Stimulated activated naive B cell treated with anti-CD40 and anti-IgM and Interleukin-4, amounts not matched to agents 10 μg/mL and 1 μg/mL and 100 μg/mL, for 72 hours (primary cell): ENCODE measurements at regions not wholly inside any gene's neighbourhood (a gene's known extent, or its start where the extent isn't known, plus 50 kb on each side); places are given as distances from the start of the nearest gene placed in this dataset.

Experiments used
- ATAC-seq, 2 donors: fragments of 150-1000 bp; cut with Tn5 transposase; replicated peaks; 2 replicates each; pipeline ENCODE4 v1.10.0; 2021; ENCODE audit warnings: moderate library complexity in 1 of 2
- DNase-seq: peaks from one replicate; pipeline ENCODE4 v3.0.0; 2021
- H3K27ac Mint-ChIP-seq: one replicate; pipeline ENCODE4 v1.8.0; 2022; ENCODE audit warnings: mild to moderate bottlenecking, mixed read lengths
- H3K27me3 Mint-ChIP-seq, 2 donors: one replicate each; pipeline ENCODE4 v1.8.0; 2022; ENCODE audit warnings: mixed read lengths in 2 of 2
- H3K36me3 Mint-ChIP-seq, 2 donors: one replicate each; pipeline ENCODE4 v1.8.0; 2022; ENCODE audit warnings: mixed read lengths in 2 of 2, mild to moderate bottlenecking in 1 of 2
- H3K4me1 Mint-ChIP-seq, 2 donors: one replicate each; pipeline ENCODE4 v1.8.0; 2022; ENCODE audit warnings: mixed read lengths in 2 of 2, mild to moderate bottlenecking in 1 of 2
- H3K4me3 Mint-ChIP-seq, 2 donors: one replicate each; pipeline ENCODE4 v1.8.0; 2022; ENCODE audit warnings: mild to moderate bottlenecking in 2 of 2, mixed read lengths in 2 of 2, moderate library complexity in 1 of 2
- H3K9me3 Mint-ChIP-seq, 2 donors: one replicate each; pipeline ENCODE4 v1.8.0; 2022; ENCODE audit warnings: mixed read lengths in 2 of 2, mild to moderate bottlenecking in 1 of 2

DNA sequence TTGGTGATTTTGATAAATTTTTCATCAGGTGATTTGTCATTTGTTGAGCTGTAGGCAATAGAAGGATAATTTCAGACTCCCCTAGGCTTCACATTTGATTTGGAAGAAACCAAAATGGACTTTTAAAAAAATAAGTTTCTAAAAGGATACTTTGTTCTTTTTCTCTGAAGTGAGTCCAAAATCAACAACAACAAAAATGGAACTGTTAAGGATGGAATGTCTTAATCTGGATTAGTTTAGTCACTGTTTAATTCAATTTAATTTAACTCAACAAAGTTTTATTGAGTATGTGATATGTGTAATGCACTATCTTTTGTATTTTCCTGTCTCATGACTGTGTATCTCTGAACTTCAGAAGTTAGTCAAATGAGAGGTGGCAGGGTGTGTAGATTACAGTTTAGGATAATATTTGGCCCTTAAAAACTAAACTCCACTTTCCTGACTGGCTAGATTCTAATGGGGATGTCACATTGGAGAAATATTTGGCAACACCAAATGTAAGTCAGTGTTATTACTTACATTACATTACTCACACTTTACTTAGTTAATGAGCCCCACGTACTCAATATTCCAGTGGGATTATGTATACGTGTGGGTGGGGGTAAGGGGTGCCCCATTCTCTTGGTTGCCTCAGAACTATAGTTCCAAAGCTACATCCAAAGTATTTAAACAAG lies 209.7 kb downstream of the BCAT1 start:
- DNase-seq (no peak), ATAC-seq (no peak)
- no peaks in the 10 kb centered on the region for H3K9me3 Mint-ChIP-seq
- no peak overlapping the region for H3K27ac Mint-ChIP-seq
- peaks cover 0 to 2% of the 10 kb centered on the region in 2 donors for H3K36me3 Mint-ChIP-seq
- no peak overlapping the region for H3K4me3 Mint-ChIP-seq
- peaks cover 33 to 62% of the 10 kb centered on the region in 2 donors for H3K4me1 Mint-ChIP-seq
- H3K27me3 Mint-ChIP-seq: no peaks in the 10 kb centered on the region

DNA sequence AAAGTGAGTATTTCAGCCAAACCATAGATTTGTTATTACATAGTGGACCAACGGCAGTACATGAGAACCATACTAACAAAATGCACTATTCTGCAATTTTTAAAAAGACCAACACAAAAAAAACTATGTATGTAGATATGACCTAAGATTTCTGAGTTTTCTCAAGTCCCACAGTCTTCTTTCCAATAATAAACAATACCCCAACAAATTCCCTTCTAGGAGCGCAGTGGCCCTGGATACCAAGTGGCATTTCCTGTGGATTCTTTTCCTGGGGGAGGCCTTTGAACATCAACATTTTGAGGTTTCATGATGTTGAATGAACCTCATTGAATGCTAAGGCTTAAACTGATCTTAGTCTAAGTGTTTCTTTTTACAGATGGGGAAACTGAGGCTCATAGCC lies 210.5 kb downstream of the BCAT1 start:
- no peaks in the 10 kb centered on the region for H3K9me3 Mint-ChIP-seq
- H3K4me1 Mint-ChIP-seq: peaks cover 35 to 66% of the 10 kb centered on the region in 2 donors
- peaks cover 0 to 2% of the 10 kb centered on the region in 2 donors for H3K36me3 Mint-ChIP-seq
- no peaks in the 10 kb centered on the region for H3K27me3 Mint-ChIP-seq
- ATAC-seq (no peak), DNase-seq (no peak)
- H3K4me3 Mint-ChIP-seq: no peak overlapping the region
- H3K27ac Mint-ChIP-seq: no peak overlapping the region

- DNase-seq (no peak), ATAC-seq (no peak)
- H3K4me3 Mint-ChIP-seq: no peak overlapping the region
- H3K4me1 Mint-ChIP-seq: peaks cover 34 to 71% of the 10 kb centered on the region in 2 donors
- no peaks in the 10 kb centered on the region for H3K36me3 Mint-ChIP-seq
- no peak overlapping the region for H3K27ac Mint-ChIP-seq
- no peaks in the 10 kb centered on the region for H3K27me3 Mint-ChIP-seq
- H3K9me3 Mint-ChIP-seq: no peaks in the 10 kb centered on the region
Measured at GRCh38 chr12:24731596-24731995, 217.3 kb downstream of the BCAT1 start.

GRCh38 chr12:24730489-24730896 lies 218.4 kb downstream of the BCAT1 start:
- DNase-seq (no peak), ATAC-seq (peak; percentile 84 to 87)
- Mint-ChIP-seq H3K9me3 (no peaks in the 10 kb centered on the region), H3K36me3 (no peaks in the 10 kb centered on the region), H3K27ac (peak overlapping the region; percentile 6), H3K27me3 (no peaks in the 10 kb centered on the region), H3K4me1 (peaks cover 33 to 74% of the 10 kb centered on the region in 2 donors), H3K4me3 (peak overlapping the region in 1 of 2 donors; percentile 9)

- Mint-ChIP-seq H3K4me3 (no peak overlapping the region), H3K27me3 (no peaks in the 10 kb centered on the region), H3K4me1 (peaks cover 40 to 81% of the 10 kb centered on the region in 2 donors), H3K27ac (no peak overlapping the region), H3K9me3 (peaks cover 1 to 4% of the 10 kb centered on the region in 2 donors), H3K36me3 (peaks cover 3 to 4% of the 10 kb centered on the region in 2 donors)
- no peak for ATAC-seq
- no peak for DNase-seq
Measured at GRCh38 chr12:24728826-24729225, 220.1 kb downstream of the BCAT1 start.

DNA sequence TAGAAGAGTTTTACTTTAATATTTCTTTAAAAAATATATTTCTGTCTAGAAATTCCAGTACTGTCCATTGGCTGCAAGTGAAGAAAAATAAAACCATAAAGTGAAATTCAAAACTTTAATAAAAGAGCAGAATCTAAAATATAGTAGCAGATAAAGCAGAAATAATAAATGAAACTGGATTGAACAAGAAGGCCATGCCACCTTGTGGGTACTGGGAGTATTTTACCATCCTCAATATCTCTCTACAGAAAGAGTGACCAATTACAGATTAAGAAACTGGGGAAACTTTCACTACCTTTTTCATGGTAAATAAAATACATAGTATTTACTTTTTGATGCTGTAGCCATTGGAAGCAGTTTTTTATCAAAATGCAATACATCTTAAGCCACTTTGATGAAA lies 220.5 kb downstream of the BCAT1 start:
- Mint-ChIP-seq H3K9me3 (peaks cover 1 to 5% of the 10 kb centered on the region in 2 donors), H3K4me3 (no peak overlapping the region), H3K36me3 (peaks cover 4% of the 10 kb centered on the region in 2 donors), H3K27me3 (no peaks in the 10 kb centered on the region), H3K4me1 (peaks cover 38 to 78% of the 10 kb centered on the region in 2 donors), H3K27ac (no peak overlapping the region)
- ATAC-seq (peak; percentile 38 to 49), DNase-seq (no peak)

DNA sequence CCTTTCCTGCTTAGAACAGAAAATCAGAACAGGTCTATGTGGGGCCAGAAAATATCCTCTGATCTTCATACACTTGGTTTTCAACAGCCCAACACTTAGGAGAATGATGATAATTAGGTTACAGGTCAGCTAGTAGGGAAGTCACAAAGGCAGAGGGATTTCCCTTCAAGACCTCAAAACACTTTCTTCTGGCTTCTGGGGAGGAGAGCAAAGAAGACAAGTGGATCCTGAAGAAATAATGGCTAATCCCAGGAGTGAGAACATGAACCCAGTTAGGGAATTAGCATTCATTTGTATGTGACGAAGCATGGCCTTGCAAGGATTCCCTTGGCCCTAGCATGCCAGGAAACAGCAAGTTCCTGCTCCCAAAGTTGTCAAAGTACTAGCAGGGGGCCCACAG lies 223.3 kb downstream of the BCAT1 start:
- DNase-seq (no peak), ATAC-seq (no peak)
- peaks cover 27 to 51% of the 10 kb centered on the region in 2 donors for H3K4me1 Mint-ChIP-seq
- H3K9me3 Mint-ChIP-seq: peaks cover 3 to 8% of the 10 kb centered on the region in 2 donors
- no peak overlapping the region for H3K27ac Mint-ChIP-seq
- no peak overlapping the region for H3K4me3 Mint-ChIP-seq
- peaks cover 4 to 7% of the 10 kb centered on the region in 2 donors for H3K36me3 Mint-ChIP-seq
- H3K27me3 Mint-ChIP-seq: no peaks in the 10 kb centered on the region

DNA sequence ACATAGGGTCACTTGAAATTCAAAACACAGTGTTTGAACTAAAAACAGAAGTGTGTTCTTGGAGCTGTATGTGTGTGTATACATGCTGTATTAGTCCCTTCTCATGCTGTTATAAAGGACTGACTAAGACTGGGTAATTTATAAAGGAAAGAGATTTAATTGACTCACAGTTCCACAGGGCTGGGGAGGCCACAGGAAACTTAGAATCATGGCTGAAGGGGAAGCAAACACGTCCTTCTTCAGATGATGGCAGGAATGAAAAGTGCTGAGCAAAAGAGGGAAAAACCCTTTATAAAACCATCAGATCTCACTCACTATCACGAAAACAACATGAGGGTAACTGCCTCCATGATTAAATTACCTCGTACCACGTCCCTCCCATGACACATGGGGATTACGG lies 224.1 kb downstream of the BCAT1 start:
- H3K27me3 Mint-ChIP-seq: no peaks in the 10 kb centered on the region
- DNase-seq (no peak), ATAC-seq (peak; percentile 36 to 60)
- peaks cover 4 to 7% of the 10 kb centered on the region in 2 donors for H3K36me3 Mint-ChIP-seq
- H3K27ac Mint-ChIP-seq: no peak overlapping the region
- H3K4me3 Mint-ChIP-seq: no peak overlapping the region
- peaks cover 3 to 8% of the 10 kb centered on the region in 2 donors for H3K9me3 Mint-ChIP-seq
- peaks cover 28 to 46% of the 10 kb centered on the region in 2 donors for H3K4me1 Mint-ChIP-seq

DNA sequence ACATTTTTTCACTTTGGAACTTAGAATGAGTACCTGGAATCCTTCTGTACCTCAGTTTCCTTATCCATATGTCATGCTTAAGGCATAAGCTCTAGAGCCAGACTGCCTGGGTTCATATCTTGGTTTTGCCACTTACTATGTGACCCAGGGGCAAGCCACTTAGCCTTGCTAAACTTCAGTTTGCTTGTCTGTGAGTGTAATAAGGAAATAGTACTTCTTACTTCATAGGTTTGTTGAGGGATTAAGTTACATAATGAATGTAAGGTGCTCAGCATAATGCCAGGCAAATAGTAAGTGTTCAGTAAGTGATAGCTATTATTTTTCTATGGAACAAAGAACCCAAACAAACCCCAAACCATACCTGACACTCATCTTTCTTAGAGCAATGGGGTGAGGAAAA lies 225.1 kb downstream of the BCAT1 start:
- H3K36me3 Mint-ChIP-seq: peaks cover 4 to 7% of the 10 kb centered on the region in 2 donors
- ATAC-seq (no peak), DNase-seq (no peak)
- H3K27me3 Mint-ChIP-seq: no peaks in the 10 kb centered on the region
- no peak overlapping the region for H3K4me3 Mint-ChIP-seq
- H3K27ac Mint-ChIP-seq: no peak overlapping the region
- H3K9me3 Mint-ChIP-seq: peaks cover 4 to 8% of the 10 kb centered on the region in 2 donors
- H3K4me1 Mint-ChIP-seq: peaks cover 35 to 52% of the 10 kb centered on the region in 2 donors

GRCh38 chr12:24721191-24721590 lies 227.7 kb downstream of the BCAT1 start:
- no peaks in the 10 kb centered on the region for H3K27me3 Mint-ChIP-seq
- H3K36me3 Mint-ChIP-seq: peaks cover 4 to 7% of the 10 kb centered on the region in 2 donors
- H3K27ac Mint-ChIP-seq: no peak overlapping the region
- ATAC-seq (no peak), DNase-seq (no peak)
- no peak overlapping the region for H3K4me3 Mint-ChIP-seq
- peaks cover 37 to 53% of the 10 kb centered on the region in 2 donors for H3K4me1 Mint-ChIP-seq
- H3K9me3 Mint-ChIP-seq: peaks cover 7 to 8% of the 10 kb centered on the region in 2 donors

DNA sequence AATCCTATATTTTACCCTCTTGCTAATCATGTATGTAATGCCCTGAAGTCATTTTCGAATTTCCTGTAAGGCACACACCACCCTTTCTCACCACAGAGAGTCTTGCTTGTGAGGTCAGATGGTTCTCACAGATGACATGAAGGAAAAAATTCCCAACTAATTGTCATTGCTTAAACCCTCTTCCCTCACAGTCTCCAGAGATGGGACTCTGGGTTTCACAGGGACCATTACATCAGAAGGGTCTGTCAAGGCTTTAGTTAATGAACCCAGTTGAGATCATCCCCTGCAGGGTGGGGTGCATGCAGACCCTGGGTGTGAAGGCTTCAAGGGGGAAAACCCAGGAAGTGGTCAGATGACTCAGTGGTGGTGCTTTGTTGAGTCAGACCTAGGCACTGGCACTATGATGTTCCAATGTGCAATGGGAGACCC lies 229.6 kb downstream of the BCAT1 start:
- no peak overlapping the region for H3K4me3 Mint-ChIP-seq
- H3K9me3 Mint-ChIP-seq: peaks cover 5 to 8% of the 10 kb centered on the region in 2 donors
- H3K36me3 Mint-ChIP-seq: peaks cover 4 to 7% of the 10 kb centered on the region in 2 donors
- ATAC-seq: peak; percentile 98 to 99
- peak; percentile 55 for DNase-seq
- H3K27ac Mint-ChIP-seq: no peak overlapping the region
- peaks cover 28 to 35% of the 10 kb centered on the region in 2 donors for H3K4me1 Mint-ChIP-seq
- no peaks in the 10 kb centered on the region for H3K27me3 Mint-ChIP-seq

- Mint-ChIP-seq H3K4me3 (no peak overlapping the region), H3K27me3 (no peaks in the 10 kb centered on the region), H3K9me3 (peaks cover 3 to 5% of the 10 kb centered on the region in 2 donors), H3K36me3 (peaks cover 0 to 3% of the 10 kb centered on the region in 2 donors), H3K27ac (peak overlapping the region; percentile 52), H3K4me1 (peaks cover 23 to 28% of the 10 kb centered on the region in 2 donors)
- ATAC-seq: no peak
- DNase-seq: no peak
Measured at GRCh38 chr12:24718617-24719016, 230.3 kb downstream of the BCAT1 start.

GRCh38 chr12:24714237-24714636 lies 234.7 kb downstream of the BCAT1 start:
- peaks cover 15 to 20% of the 10 kb centered on the region in 2 donors for H3K4me1 Mint-ChIP-seq
- H3K27ac Mint-ChIP-seq: no peak overlapping the region
- H3K9me3 Mint-ChIP-seq: peaks cover 0 to 2% of the 10 kb centered on the region in 2 donors
- ATAC-seq (no peak), DNase-seq (no peak)
- H3K27me3 Mint-ChIP-seq: no peaks in the 10 kb centered on the region
- no peak overlapping the region for H3K4me3 Mint-ChIP-seq
- no peaks in the 10 kb centered on the region for H3K36me3 Mint-ChIP-seq

DNA sequence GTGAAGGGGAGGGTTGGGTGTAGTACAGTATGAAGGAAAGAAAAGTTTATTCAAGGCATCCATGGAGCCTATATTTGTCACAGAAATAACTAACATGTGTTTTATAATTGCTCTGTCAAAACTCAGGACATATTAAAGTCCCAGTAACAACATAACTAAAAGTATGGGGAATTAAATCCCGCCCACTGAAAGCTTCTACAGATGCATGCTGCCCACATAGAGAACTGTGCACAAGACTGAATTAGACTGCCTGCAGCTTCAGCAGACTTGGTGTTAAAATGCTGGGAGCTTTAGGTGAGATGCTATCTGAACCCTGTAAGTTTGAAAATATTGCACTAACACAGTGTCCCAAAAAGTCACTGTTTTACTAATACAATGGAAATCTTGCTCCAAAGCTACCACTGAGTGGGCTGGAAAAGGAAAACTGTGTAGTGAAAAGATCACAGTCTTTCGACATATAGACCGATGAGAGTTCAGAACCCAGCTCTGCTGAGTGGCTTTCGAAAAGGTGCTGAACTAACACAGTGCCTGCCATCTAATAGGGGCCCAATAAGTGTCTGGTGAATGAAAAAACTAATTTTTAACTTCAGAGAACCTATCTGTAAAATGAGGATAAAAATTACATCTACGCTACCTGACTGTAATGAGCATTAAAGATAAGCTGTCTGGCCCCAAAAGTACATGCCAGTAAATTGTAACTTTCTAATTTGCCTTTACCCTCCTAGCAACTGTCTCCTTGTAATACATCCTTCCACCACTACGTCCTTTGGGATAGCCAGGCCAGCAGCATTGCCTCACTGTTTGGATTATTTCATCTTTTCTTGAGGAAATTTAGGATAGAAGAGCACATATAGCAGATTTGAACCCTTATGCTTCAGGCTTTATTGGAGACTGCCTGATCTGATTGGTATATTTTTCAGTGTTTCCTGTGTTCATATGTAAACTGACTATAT lies 237.6 kb downstream of the BCAT1 start:
- ATAC-seq (peak in 1 of 2 donors; percentile 21), DNase-seq (no peak)
- Mint-ChIP-seq H3K4me1 (peaks cover 0 to 2% of the 10 kb centered on the region in 2 donors), H3K27me3 (no peaks in the 10 kb centered on the region), H3K36me3 (no peaks in the 10 kb centered on the region), H3K4me3 (no peak overlapping the region), H3K9me3 (no peaks in the 10 kb centered on the region), H3K27ac (peak overlapping the region; percentile 52)
